GM12891 (cell line): ENCODE measurements at regions not wholly inside any gene's neighbourhood (a gene's known extent, or its start where the extent isn't known, plus 50 kb on each side); places are given as distances from the start of the nearest gene placed in this dataset.
"Not testable (repeated sequence)": the region's sequence is repeated elsewhere in the genome, so short reads cannot be mapped to it uniquely, and the experiment has no call there.

Experiments used
- PAX5 ChIP-seq: IDR thresholded peaks from 2 replicates; pipeline ENCODE4 v1.6.1; 2011; ENCODE audit warnings: low read length, moderate library complexity, mild to moderate bottlenecking; ENCODE audit not compliant: insufficient read depth, severe bottlenecking
- POLR2A ChIP-seq: IDR thresholded peaks from 2 replicates; pipeline ENCODE4 v1.6.1; 2011; ENCODE audit warnings: low read depth, low read length, control low read depth
- POLR2AphosphoS5 ChIP-seq: IDR thresholded peaks from 2 replicates; pipeline ENCODE4 v1.6.1; 2011; ENCODE audit warnings: low read depth, low read length, control low read depth
- POU2F2 ChIP-seq: IDR thresholded peaks from 2 replicates; pipeline ENCODE4 v1.6.1; 2011; ENCODE audit warnings: low read depth, mild to moderate bottlenecking, control low read depth, low read length, moderate library complexity
- SPI1 ChIP-seq: IDR thresholded peaks from 2 replicates; pipeline ENCODE4 v1.6.1; 2011; ENCODE audit warnings: low read depth, low read length, control low read depth
- TAF1 ChIP-seq: IDR thresholded peaks from 2 replicates; pipeline ENCODE4 v1.6.1; 2011; ENCODE audit warnings: low read depth, low read length, control low read depth

DNA sequence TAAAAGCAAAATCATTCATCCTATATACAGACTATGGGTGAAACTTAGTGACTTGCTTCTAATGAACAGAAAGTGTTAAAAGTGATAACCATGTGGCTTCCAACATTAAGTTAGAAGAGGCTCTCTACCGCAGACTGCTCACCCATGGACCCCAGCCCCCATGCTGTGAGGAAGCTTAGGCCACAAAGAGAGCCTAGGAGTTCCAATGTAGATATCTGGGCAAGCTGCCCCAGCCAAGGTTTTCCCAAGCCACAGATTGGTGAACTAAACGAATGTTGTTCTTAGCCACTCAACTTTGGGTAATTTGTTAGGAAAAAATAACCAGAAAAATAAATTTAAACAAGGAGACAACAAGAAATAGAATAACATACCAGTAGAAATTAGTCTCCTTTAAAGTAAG is 70.1 kb downstream of the TBC1D28 start:
- not testable (repeated sequence) for TF ChIP-seq POLR2AphosphoS5, TAF1, POLR2A, POU2F2, SPI1, PAX5
